SK-N-SH (cell line): ENCODE measurements at regions not wholly inside any gene's neighbourhood (a gene's known extent, or its start where the extent isn't known, plus 50 kb on each side); places are given as distances from the start of the nearest gene placed in this dataset.
A peak's percentile ranks its signal among the peaks of the same experiment; 100 is the strongest.

ENCODE experiments used
- CTCF ChIA-PET: fragments of 300-600, 350-600 bp; formaldehyde crosslinking; extraction: SDS; loops from one replicate; lab custom pipeline; 2021; lab: Yijun Ruan, JAX
- POLR2A ChIA-PET: fragments of 350-600 bp; sonication (Branson Sonifier 250); formaldehyde crosslinking; extraction: SDS; loops from one replicate; lab custom pipeline; 2020; ENCODE audit warnings: antibody characterized with exemption, inconsistent platforms; lab: Yijun Ruan, JAX
- DNase-seq: peaks from one replicate; pipeline ENCODE4 v3.0.0; 2012
- H2AFZ ChIP-seq: fragments of 200-600 bp; sonication (generic); 2 replicates; pipeline ENCODE4 v1.8.1; 2016; ENCODE audit warnings: antibody characterized with exemption, mild to moderate bottlenecking, low read depth
- H3F3A ChIP-seq: fragments of 200-600 bp; sonication (generic); replicated peaks from 2 replicates; pipeline ENCODE3; 2016; ENCODE audit warnings: antibody characterized with exemption, mild to moderate bottlenecking; ENCODE audit not compliant: insufficient read depth
- H3K27ac ChIP-seq, 2 experiments: fragments of 200-500 bp in 1 of 2; fragments of 200-600 bp in 1 of 2; sonication (Bioruptor generic) in 1 of 2; sonication (generic), shearing (Covaris generic) in 1 of 2; 2 replicates each; pipeline versions ENCODE4 v1.5.1 to v1.6.1; 2014 to 2016; ENCODE audit warnings: low read depth in 2 of 2, inconsistent platforms in 1 of 2, low read length in 1 of 2, mild to moderate bottlenecking in 1 of 2, mixed read lengths in 1 of 2
- H3K27me3 ChIP-seq: fragments of 200-600 bp; sonication (generic), shearing (Covaris generic); 2 replicates; pipeline ENCODE4 v1.6.1; 2016; ENCODE audit warnings: mixed run types; ENCODE audit not compliant: insufficient read depth
- H3K36me3 ChIP-seq, 2 experiments: fragments of 200-500 bp in 1 of 2; fragments of 200-600 bp in 1 of 2; sonication (Bioruptor generic) in 1 of 2; sonication (generic) in 1 of 2; replicated peaks in 1 of 2; 2 replicates each; pipeline versions ENCODE3 to v1.5.1; 2014 to 2016; ENCODE audit warnings: low read length in 1 of 2, mild to moderate bottlenecking in 1 of 2; ENCODE audit not compliant: insufficient read depth in 2 of 2, control insufficient read depth in 1 of 2
- H3K4me1 ChIP-seq, 2 experiments: fragments of 200-500 bp in 1 of 2; fragments of 200-600 bp in 1 of 2; sonication (Bioruptor generic) in 1 of 2; sonication (generic), shearing (Covaris generic) in 1 of 2; 2 replicates each; pipeline versions ENCODE4 v1.5.1 to v1.6.1; 2014 to 2016; ENCODE audit warnings: low read depth in 1 of 2, low read length in 1 of 2, mixed run types in 1 of 2; ENCODE audit not compliant: insufficient read depth in 2 of 2, control insufficient read depth in 1 of 2
- H3K4me2 ChIP-seq: fragments of 200-600 bp; sonication (generic), shearing (Covaris generic); 2 replicates; pipeline ENCODE4 v1.6.1; 2017; ENCODE audit warnings: mixed run types
- H3K4me3 ChIP-seq, 2 experiments: fragments of 200-500 bp in 1 of 2; fragments of 200-600 bp in 1 of 2; sonication (Bioruptor generic) in 1 of 2; sonication (generic), shearing (Covaris generic) in 1 of 2; 2 replicates each; pipeline versions ENCODE4 v1.5.1 to v1.8.1; 2014 to 2016; ENCODE audit warnings: low read depth in 2 of 2, inconsistent platforms in 1 of 2, low read length in 1 of 2, mild to moderate bottlenecking in 1 of 2, mixed read lengths in 1 of 2, moderate library complexity in 1 of 2
- H3K79me2 ChIP-seq: fragments of 200-600 bp; sonication (generic); 2 replicates; pipeline ENCODE4 v1.8.1; 2017; ENCODE audit warnings: mild to moderate bottlenecking; ENCODE audit not compliant: insufficient read depth
- H3K9ac ChIP-seq: fragments of 200-600 bp; sonication (generic); 2 replicates; pipeline ENCODE4 v1.6.1; 2017; ENCODE audit warnings: mixed run types
- H3K9me2 ChIP-seq: fragments of 200-600 bp; sonication (generic); 2 replicates; pipeline ENCODE4 v1.6.1; 2017; ENCODE audit warnings: mixed run types
- H3K9me3 ChIP-seq: fragments of 200-600 bp; sonication (generic); 2 replicates; pipeline ENCODE4 v1.6.1; 2017; ENCODE audit warnings: mixed run types, mild to moderate bottlenecking, moderate library complexity
- H4K20me1 ChIP-seq: fragments of 200-600 bp; sonication (generic); 2 replicates; pipeline ENCODE4 v1.6.1; 2017; ENCODE audit warnings: mild to moderate bottlenecking, mixed run types; ENCODE audit not compliant: insufficient read depth
- CHD2 ChIP-seq: fragments of 150-350 bp; IDR thresholded peaks from 2 replicates; pipeline ENCODE4 v1.6.1; 2018; ENCODE audit warnings: low read length; ENCODE audit not compliant: partially characterized antibody
- ELF1 ChIP-seq: IDR thresholded peaks from 2 replicates; pipeline ENCODE4 v1.4.0; 2012
- EP300 ChIP-seq, 2 experiments: IDR thresholded peaks; 2 replicates each; pipeline versions ENCODE4 v1.4.0 to v1.6.1; 2012; ENCODE audit warnings: borderline replicate concordance in 1 of 2, low read depth in 1 of 2, low read length in 1 of 2
- FOSL2 ChIP-seq: IDR thresholded peaks from 2 replicates; pipeline ENCODE4 v1.4.0; 2012; ENCODE audit warnings: low read depth, mild to moderate bottlenecking, moderate library complexity, borderline replicate concordance
- FOXJ3 ChIP-seq: sonication (generic); formaldehyde crosslinking; IDR thresholded peaks from 2 replicates; pipeline ENCODE4 v1.5.1; 2020; ENCODE audit warnings: mild to moderate bottlenecking, missing genetic modification reagents
- GABPA ChIP-seq: IDR thresholded peaks from 2 replicates; pipeline ENCODE4 v1.4.0; 2012; ENCODE audit warnings: low read depth, mild to moderate bottlenecking
- GATA2 ChIP-seq: sonication (generic); formaldehyde crosslinking; IDR thresholded peaks from 2 replicates; pipeline ENCODE4 v1.5.0; 2020; ENCODE audit warnings: mild to moderate bottlenecking, missing genetic modification reagents
- JUND ChIP-seq: IDR thresholded peaks from 2 replicates; pipeline ENCODE4 v1.4.0; 2012
- MEF2A ChIP-seq: IDR thresholded peaks from 2 replicates; pipeline ENCODE4 v1.4.0; 2012; ENCODE audit warnings: low read depth, borderline replicate concordance
- MXI1 ChIP-seq: IDR thresholded peaks from 2 replicates; pipeline ENCODE4 v1.6.1; 2012; ENCODE audit warnings: mild to moderate bottlenecking, low read depth, low read length, improper control_type of control experiment
- POLR2AphosphoS5 ChIP-seq: IDR thresholded peaks from 2 replicates; pipeline ENCODE4 v1.6.1; 2012; ENCODE audit warnings: low read depth, low read length
- RAD21 ChIP-seq: IDR thresholded peaks from 2 replicates; pipeline ENCODE4 v1.6.1; 2012; ENCODE audit warnings: mild to moderate bottlenecking, low read length
- RCOR1 ChIP-seq: fragments of 150-350 bp; IDR thresholded peaks from 2 replicates; pipeline ENCODE4 v1.6.1; 2017; ENCODE audit warnings: antibody characterized with exemption, low read length
- RFX5 ChIP-seq: IDR thresholded peaks from 2 replicates; pipeline ENCODE4 v1.6.1; 2012; ENCODE audit warnings: mild to moderate bottlenecking, improper control_type of control experiment, low read length
- SIN3A ChIP-seq: IDR thresholded peaks from 2 replicates; pipeline ENCODE4 v1.6.1; 2012; ENCODE audit warnings: low read depth, mild to moderate bottlenecking, low read length, moderate library complexity, borderline replicate concordance
- TCF12 ChIP-seq: IDR thresholded peaks from 2 replicates; pipeline ENCODE4 v1.4.0; 2012
- TEAD4 ChIP-seq: IDR thresholded peaks from 2 replicates; pipeline ENCODE4 v1.4.0; 2012; ENCODE audit warnings: mild to moderate bottlenecking, borderline replicate concordance; ENCODE audit not compliant: insufficient read depth
- YY1 ChIP-seq: IDR thresholded peaks from 2 replicates; pipeline ENCODE4 v1.4.0; 2012; ENCODE audit warnings: low read depth, mild to moderate bottlenecking
- WGBS: methylation state at CpG from one replicate; pipeline ENCODE4 v1.1.6; 2017; ENCODE audit warnings: low lambda C conversion rate; 5-methylcytosine and 5-hydroxymethylcytosine counted together
- TF ChIP-seq, protein P1 (sequence below): fragments of 150-350 bp; IDR thresholded peaks from 2 replicates; pipeline ENCODE4 v1.6.1; 2017; ENCODE audit warnings: antibody characterized with exemption, low read length, low read depth, borderline replicate concordance
- TF ChIP-seq, protein P2 (sequence below): fragments of 150-350 bp; IDR thresholded peaks from 2 replicates; pipeline ENCODE4 v1.6.1; 2016; ENCODE audit warnings: mild to moderate bottlenecking, low read depth, low read length

DNA sequence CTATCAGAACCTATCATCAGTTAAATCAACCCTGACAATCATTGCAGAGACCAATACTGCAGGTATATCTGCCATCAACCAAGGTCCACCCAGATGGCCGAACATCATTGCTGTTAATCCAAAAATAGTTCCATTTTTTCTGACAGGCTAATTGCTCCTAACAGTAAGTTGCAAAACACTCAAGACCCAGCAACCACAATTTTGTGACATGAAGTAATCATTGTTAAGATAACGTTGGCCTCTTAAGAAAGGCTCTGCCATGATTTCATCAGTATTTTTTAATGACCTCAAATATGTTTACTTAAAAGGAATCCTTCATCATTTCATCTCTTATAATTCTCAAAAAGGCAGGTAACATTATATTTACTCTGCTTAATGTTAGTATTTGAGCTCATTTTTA lies 553.4 kb upstream of the POM121L12 start (continued):
- no peak for TF ChIP-seq JUND
- TF ChIP-seq YY1 = no peak

DNA sequence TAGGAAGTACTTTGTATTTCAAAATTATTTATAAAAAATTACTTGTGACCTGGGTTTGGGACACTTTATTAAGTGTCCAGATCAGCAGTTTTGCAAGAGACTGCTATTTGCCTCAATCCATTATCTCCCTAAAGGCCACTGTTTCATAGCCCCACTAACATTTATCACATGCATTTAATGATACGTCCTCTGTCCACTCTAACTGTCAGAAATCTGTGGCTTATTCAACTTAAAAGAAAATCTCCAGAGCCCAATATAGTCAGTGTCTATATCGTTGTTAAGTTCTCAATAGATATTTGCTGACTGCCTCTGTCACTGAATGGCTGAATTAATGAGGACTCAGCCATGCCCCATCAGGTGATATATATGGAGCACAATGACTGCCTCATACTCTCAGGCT lies 553.9 kb upstream of the POM121L12 start:
- no peak overlapping the region for H3K4me2 ChIP-seq
- CTCF ChIA-PET = no interaction called here
- H3K79me2 ChIP-seq = no peaks in the 10 kb centered on the region
- no peak overlapping the region for H2AFZ ChIP-seq
- H3K4me3 ChIP-seq = no peak overlapping the region
- H3F3A ChIP-seq = no peaks in the 10 kb centered on the region
- no peaks in the 10 kb centered on the region for H4K20me1 ChIP-seq
- TF ChIP-seq RCOR1 = no peak
- H3K4me1 ChIP-seq = peaks cover 0 to 4% of the 10 kb centered on the region in 2 experiments; a peak in 2 of 4 replicates
- H3K27ac ChIP-seq = no peak overlapping the region
- no peaks in the 10 kb centered on the region; the same call in 1 of the 2 replicates for H3K9me2 ChIP-seq
- POLR2A ChIA-PET = no interaction called here
- no peaks in the 10 kb centered on the region for H3K36me3 ChIP-seq
- DNase-seq = no peak
- no peaks in the 10 kb centered on the region; the same call in 1 of the 2 replicates for H3K9me3 ChIP-seq
- H3K9ac ChIP-seq = no peak overlapping the region
- no peaks in the 10 kb centered on the region for H3K27me3 ChIP-seq
- WGBS = 8% methylated on average over 2 of the region's 2 CpGs

DNA sequence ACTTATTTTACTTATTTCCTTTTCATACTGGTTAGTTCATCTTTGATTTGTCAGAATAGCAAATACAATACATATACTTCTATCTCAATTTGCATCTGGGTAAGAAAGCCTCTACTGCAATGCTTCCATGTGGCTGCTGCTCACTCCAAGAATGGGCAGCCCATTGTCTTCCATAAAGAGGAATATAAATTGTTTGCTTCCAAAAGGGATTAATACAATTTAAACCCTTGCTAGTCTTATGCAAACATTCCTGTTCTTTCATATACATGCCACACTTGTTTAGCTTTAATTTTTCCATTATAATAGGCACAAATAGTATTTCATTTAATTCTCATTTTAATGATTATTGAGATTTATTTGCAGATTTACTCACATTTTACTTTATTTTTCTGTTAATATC lies 555.4 kb upstream of the POM121L12 start:
- peaks cover 0 to 13% of the 10 kb centered on the region in 2 experiments; a peak in 2 of 4 replicates for H3K4me1 ChIP-seq
- DNase-seq = no peak
- no peaks in the 10 kb centered on the region for H4K20me1 ChIP-seq
- ChIA-PET CTCF (no interaction called here), POLR2A (no interaction called here)
- no peak overlapping the region for H3K4me2 ChIP-seq
- H3K79me2 ChIP-seq = no peaks in the 10 kb centered on the region
- no peaks in the 10 kb centered on the region for H3F3A ChIP-seq
- no peak overlapping the region for H2AFZ ChIP-seq
- no peak overlapping the region for H3K9ac ChIP-seq
- no peaks in the 10 kb centered on the region; the same call in 1 of the 2 replicates for H3K9me3 ChIP-seq
- H3K27ac ChIP-seq = no peak overlapping the region
- H3K9me2 ChIP-seq = no peaks in the 10 kb centered on the region; the same call in 1 of the 2 replicates
- TF ChIP-seq FOSL2 = no peak
- no peak for TF ChIP-seq FOXJ3 (CRISPR knock-in tag)
- TF ChIP-seq JUND = no peak
- no peak for TF ChIP-seq TCF12
- no peak for TF ChIP-seq GABPA
- TF ChIP-seq EP300 (IDR thresholded peaks at IDR 0.05; ENCODE audit: borderline replicate concordance in 1 of 2, low read depth in 1 of 2, low read length in 1 of 2) = no peak
- TF ChIP-seq RCOR1 = no peak
- TF ChIP-seq ELF1 = no peak
- TF ChIP-seq CHD2 = no peak
- no peak for TF ChIP-seq MXI1
- no peak for TF ChIP-seq MEF2A
- no peak for TF ChIP-seq TEAD4
- no peak overlapping the region for H3K4me3 ChIP-seq
- no peaks in the 10 kb centered on the region for H3K36me3 ChIP-seq
- no peaks in the 10 kb centered on the region for H3K27me3 ChIP-seq

DNA sequence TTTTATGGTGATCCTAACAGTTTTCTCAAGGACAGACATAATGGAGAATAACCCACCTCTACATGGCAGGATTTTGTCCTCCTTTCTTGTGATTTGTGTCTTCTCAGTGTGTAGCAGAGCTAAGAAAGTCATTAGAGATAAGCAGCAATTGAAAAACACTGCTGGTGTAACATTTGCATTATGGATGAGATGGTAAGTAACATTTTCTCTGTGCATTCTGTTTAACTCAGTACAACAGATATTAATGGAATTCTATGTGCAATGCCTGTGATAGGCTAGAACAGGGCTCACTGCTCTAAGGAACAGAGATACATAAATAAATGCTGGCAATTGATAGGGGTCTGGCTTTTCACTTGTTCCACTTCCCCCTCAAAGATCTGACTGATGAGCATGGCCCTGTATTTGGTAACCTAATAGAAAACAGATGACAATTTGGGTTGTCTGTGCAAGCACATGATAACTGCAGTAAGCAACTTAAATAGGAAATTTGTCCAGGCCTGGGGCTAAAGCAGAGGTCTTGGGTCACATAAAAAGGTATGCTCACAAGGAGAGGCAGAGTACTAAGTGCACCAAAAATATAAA lies 560.3 kb upstream of the POM121L12 start:
- Histone ChIP-seq H3K36me3 (no peaks in the 10 kb centered on the region), H4K20me1 (no peaks in the 10 kb centered on the region), H3F3A (no peaks in the 10 kb centered on the region), H3K9me3 (no peaks in the 10 kb centered on the region; the same call in 1 of the 2 replicates), H3K9me2 (no peaks in the 10 kb centered on the region), H3K9ac (no peak overlapping the region), H3K27me3 (no peaks in the 10 kb centered on the region), H3K27ac (peak overlapping the region in 1 of 2 experiments; percentile 91; a peak in 2 of 4 replicates), H3K79me2 (no peaks in the 10 kb centered on the region), H2AFZ (no peak overlapping the region), H3K4me2 (no peak overlapping the region), H3K4me3 (no peak overlapping the region), H3K4me1 (peaks cover 0 to 26% of the 10 kb centered on the region in 2 experiments; a peak in 2 of 4 replicates)
- POLR2A ChIA-PET = no interaction called here
- TF ChIP-seq RAD21 (peak; percentile 48), POLR2AphosphoS5 (peak; percentile 43; the same call in 1 of the 2 replicates), SIN3A (no peak), RCOR1 (peak; percentile 99), TCF12 (peak; percentile 64), MXI1 (0 out of 2 replicates have a peak, but pooled peaks have one; percentile 20), CHD2 (peak; percentile 90), FOXJ3 (CRISPR knock-in tag) (peak; percentile 91), GATA2 (CRISPR knock-in tag) (peak; percentile 98), GABPA (no peak), RFX5 (peak; percentile 9; the same call in 1 of the 2 replicates), EP300 (IDR thresholded peaks at IDR 0.05; ENCODE audit: borderline replicate concordance in 1 of 2, low read depth in 1 of 2, low read length in 1 of 2) (peak in 1 of 2 experiments; percentile 96; a peak in 2 of 4 replicates)
- TF ChIP-seq, protein P1, sequence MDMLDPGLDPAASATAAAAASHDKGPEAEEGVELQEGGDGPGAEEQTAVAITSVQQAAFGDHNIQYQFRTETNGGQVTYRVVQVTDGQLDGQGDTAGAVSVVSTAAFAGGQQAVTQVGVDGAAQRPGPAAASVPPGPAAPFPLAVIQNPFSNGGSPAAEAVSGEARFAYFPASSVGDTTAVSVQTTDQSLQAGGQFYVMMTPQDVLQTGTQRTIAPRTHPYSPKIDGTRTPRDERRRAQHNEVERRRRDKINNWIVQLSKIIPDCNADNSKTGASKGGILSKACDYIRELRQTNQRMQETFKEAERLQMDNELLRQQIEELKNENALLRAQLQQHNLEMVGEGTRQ = no peak
- TF ChIP-seq, protein P2, sequence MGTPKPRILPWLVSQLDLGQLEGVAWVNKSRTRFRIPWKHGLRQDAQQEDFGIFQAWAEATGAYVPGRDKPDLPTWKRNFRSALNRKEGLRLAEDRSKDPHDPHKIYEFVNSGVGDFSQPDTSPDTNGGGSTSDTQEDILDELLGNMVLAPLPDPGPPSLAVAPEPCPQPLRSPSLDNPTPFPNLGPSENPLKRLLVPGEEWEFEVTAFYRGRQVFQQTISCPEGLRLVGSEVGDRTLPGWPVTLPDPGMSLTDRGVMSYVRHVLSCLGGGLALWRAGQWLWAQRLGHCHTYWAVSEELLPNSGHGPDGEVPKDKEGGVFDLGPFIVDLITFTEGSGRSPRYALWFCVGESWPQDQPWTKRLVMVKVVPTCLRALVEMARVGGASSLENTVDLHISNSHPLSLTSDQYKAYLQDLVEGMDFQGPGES = no peak
- DNase-seq = peak; percentile 68
- CTCF ChIA-PET = interaction anchor here (1.4 kb wide), 1 partner anchor 13 kb away, joined by 5 read pairs; no protein-coding TSS in a partner anchor
